ENCODE measurements at regions not wholly inside any gene's neighbourhood (a gene's known extent, or its start where the extent isn't known, plus 50 kb on each side); places are given as distances from the start of the nearest gene placed in this dataset.

DNA sequence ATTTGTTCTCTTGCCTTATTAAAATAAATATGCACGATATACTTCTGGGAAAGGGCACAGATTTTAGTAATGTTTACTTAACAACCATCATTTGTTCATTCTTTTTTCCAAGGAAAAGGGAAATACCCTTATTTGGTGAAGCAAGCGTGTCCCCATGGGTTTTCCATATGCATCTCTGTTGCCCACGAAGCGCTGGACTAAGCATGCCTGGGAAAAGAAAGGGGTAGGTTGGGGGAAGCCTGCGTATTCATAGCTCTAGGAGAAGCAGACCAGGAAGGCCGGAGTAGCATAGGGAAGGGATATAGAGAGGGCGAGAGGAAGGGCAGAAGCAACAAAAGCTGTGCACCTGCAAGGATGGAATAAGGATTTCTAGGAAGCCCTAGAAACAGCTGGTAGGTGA lies 61.8 kb upstream of the ACO1 start:
- no TSS peak for BruUV-seq (replicated peaks)
- WGBS, 2 experiments (ENCODE audit: extremely low coverage in 2 of 2, insufficient read length in 1 of 2) = 36% methylated on average over 4 of the region's 7 CpGs; no CpG with 5 or more reads in 1 of the 2 experiments
- no peak overlapping the region for H3K9ac ChIP-seq (ENCODE audit: low read depth, low read length)
- no peak overlapping the region for H2AK9ac ChIP-seq (replicated peaks; ENCODE audit: low read depth, low read length, poor library complexity)
- H2AFZ ChIP-seq (replicated peaks; ENCODE audit: low read length, poor library complexity) = no peak overlapping the region
- no peak overlapping the region for H2BK120ac ChIP-seq (ENCODE audit: low read depth, low read length)
- no peak overlapping the region for H3K4me3 ChIP-seq (ENCODE audit: insufficient read depth, low read depth, low read length)
- H2BK5ac ChIP-seq (ENCODE audit: low read depth, low read length, poor library complexity, severe bottlenecking) = no peak overlapping the region
- H3K14ac ChIP-seq (replicated peaks; ENCODE audit: low read depth, low read length) = no peak overlapping the region
- ChIA-PET CTCF (no interaction called here), POLR2A (ENCODE audit: unreplicated experiment) (no interaction called here)
- H3K18ac ChIP-seq (ENCODE audit: low read depth, low read length) = no peak overlapping the region
- no peak overlapping the region for H4K5ac ChIP-seq (ENCODE audit: low read depth, low read length)
- no peaks in the 10 kb centered on the region for H3K9me3 ChIP-seq (ENCODE audit: control insufficient read depth, insufficient read depth, low read length)
- H2BK20ac ChIP-seq (ENCODE audit: low read depth, low read length) = no peak overlapping the region
- no peak for TF ChIP-seq MXI1 (IDR thresholded peaks at IDR 0.05; ENCODE audit: borderline replicate concordance, low read depth, low read length)
- no peak for TF ChIP-seq CHD1 (IDR thresholded peaks at IDR 0.05; ENCODE audit: low read depth, low read length)
- TF ChIP-seq SMC3 (IDR thresholded peaks at IDR 0.05; ENCODE audit: low read depth, low read length) = no peak
- no peak for TF ChIP-seq MAZ (IDR thresholded peaks at IDR 0.05; ENCODE audit: borderline replicate concordance, low read depth, low read length)
- no peak for TF ChIP-seq RFX5 (IDR thresholded peaks at IDR 0.05; ENCODE audit: low read depth, low read length)
- TF ChIP-seq, protein P1, sequence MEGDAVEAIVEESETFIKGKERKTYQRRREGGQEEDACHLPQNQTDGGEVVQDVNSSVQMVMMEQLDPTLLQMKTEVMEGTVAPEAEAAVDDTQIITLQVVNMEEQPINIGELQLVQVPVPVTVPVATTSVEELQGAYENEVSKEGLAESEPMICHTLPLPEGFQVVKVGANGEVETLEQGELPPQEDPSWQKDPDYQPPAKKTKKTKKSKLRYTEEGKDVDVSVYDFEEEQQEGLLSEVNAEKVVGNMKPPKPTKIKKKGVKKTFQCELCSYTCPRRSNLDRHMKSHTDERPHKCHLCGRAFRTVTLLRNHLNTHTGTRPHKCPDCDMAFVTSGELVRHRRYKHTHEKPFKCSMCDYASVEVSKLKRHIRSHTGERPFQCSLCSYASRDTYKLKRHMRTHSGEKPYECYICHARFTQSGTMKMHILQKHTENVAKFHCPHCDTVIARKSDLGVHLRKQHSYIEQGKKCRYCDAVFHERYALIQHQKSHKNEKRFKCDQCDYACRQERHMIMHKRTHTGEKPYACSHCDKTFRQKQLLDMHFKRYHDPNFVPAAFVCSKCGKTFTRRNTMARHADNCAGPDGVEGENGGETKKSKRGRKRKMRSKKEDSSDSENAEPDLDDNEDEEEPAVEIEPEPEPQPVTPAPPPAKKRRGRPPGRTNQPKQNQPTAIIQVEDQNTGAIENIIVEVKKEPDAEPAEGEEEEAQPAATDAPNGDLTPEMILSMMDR (conservative IDR thresholded peaks at IDR 0.05; ENCODE audit: low read depth, low read length) = no peak
- no peak for TF ChIP-seq BHLHE40 (IDR thresholded peaks at IDR 0.05; ENCODE audit: low read depth, low read length)
- TF ChIP-seq RCOR1 (IDR thresholded peaks at IDR 0.05; ENCODE audit: insufficient replicate concordance, low read length) = no peak
- no peak for TF ChIP-seq NFE2L2 (IDR thresholded peaks at IDR 0.05; ENCODE audit: low read depth, low read length)
- TF ChIP-seq, protein P2, sequence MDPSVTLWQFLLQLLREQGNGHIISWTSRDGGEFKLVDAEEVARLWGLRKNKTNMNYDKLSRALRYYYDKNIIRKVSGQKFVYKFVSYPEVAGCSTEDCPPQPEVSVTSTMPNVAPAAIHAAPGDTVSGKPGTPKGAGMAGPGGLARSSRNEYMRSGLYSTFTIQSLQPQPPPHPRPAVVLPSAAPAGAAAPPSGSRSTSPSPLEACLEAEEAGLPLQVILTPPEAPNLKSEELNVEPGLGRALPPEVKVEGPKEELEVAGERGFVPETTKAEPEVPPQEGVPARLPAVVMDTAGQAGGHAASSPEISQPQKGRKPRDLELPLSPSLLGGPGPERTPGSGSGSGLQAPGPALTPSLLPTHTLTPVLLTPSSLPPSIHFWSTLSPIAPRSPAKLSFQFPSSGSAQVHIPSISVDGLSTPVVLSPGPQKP (IDR thresholded peaks at IDR 0.05; ENCODE audit: borderline replicate concordance, low read depth, low read length) = no peak
- TF ChIP-seq POLR2A (IDR thresholded peaks at IDR 0.05; ENCODE audit: low read depth, low read length) = no peak
- TF ChIP-seq, protein P3, sequence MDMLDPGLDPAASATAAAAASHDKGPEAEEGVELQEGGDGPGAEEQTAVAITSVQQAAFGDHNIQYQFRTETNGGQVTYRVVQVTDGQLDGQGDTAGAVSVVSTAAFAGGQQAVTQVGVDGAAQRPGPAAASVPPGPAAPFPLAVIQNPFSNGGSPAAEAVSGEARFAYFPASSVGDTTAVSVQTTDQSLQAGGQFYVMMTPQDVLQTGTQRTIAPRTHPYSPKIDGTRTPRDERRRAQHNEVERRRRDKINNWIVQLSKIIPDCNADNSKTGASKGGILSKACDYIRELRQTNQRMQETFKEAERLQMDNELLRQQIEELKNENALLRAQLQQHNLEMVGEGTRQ (IDR thresholded peaks at IDR 0.05; ENCODE audit: low read depth, low read length) = no peak
- no peak for TF ChIP-seq MAFK (IDR thresholded peaks at IDR 0.05; ENCODE audit: low read depth, low read length)
- no peak for TF ChIP-seq FOS (IDR thresholded peaks at IDR 0.05; ENCODE audit: low read depth, low read length)
- H3K79me1 ChIP-seq (ENCODE audit: low read depth in 1 of 2, low read length in 2 of 2) = no peaks in the 10 kb centered on the region
- H4K8ac ChIP-seq (ENCODE audit: low read depth in 2 of 2, low read length in 2 of 2) = no peak overlapping the region
- no peak overlapping the region for H3K27ac ChIP-seq (ENCODE audit: insufficient read depth, low read length)
- H2BK15ac ChIP-seq (ENCODE audit: low read depth, low read length) = no peak overlapping the region
- no peaks in the 10 kb centered on the region for H3K4me1 ChIP-seq (ENCODE audit: control insufficient read depth, insufficient read depth, low read length)
- no peak overlapping the region for H2AK5ac ChIP-seq (ENCODE audit: low read depth, low read length)
- H3K27me3 ChIP-seq (ENCODE audit: control insufficient read depth, insufficient read depth, low read length) = no peaks in the 10 kb centered on the region
- H3K23ac ChIP-seq (ENCODE audit: low read depth, low read length) = no peak overlapping the region
- no peaks in the 10 kb centered on the region for H3K36me3 ChIP-seq (ENCODE audit: control insufficient read depth, insufficient read depth, low read length)
- H3K4ac ChIP-seq (ENCODE audit: low read depth, low read length) = no peak overlapping the region
- H4K20me1 ChIP-seq (ENCODE audit: insufficient read depth, low read length) = no peaks in the 10 kb centered on the region
- in situ Hi-C loops (cut with MboI; ENCODE audit: low sequenced_read_pairs) = no loop called here
- intact Hi-C loops (cut with micrococcal nuclease) = no loop called here
- dilution Hi-C loops (cut with HindIII; ENCODE audit: low sequenced_read_pairs, unreplicated experiment) = no loop called here
- H3K9me1 ChIP-seq (ENCODE audit: insufficient read depth, low read length) = no peaks in the 10 kb centered on the region
- ATAC-seq (ENCODE audit: low read depth) = no peak
- no peak overlapping the region for H4K91ac ChIP-seq (ENCODE audit: insufficient read depth, low read depth, low read length)
- no peak overlapping the region for H3K4me2 ChIP-seq (ENCODE audit: low read depth, low read length)
- DNase-seq = no peak
- no peak overlapping the region for H3K56ac ChIP-seq (ENCODE audit: extremely low read depth, insufficient read depth, low read length)
